ENCODE measurements at regions not wholly inside any gene's neighbourhood (a gene's known extent, or its start where the extent isn't known, plus 50 kb on each side); places are given as distances from the start of the nearest gene placed in this dataset.

DNA sequence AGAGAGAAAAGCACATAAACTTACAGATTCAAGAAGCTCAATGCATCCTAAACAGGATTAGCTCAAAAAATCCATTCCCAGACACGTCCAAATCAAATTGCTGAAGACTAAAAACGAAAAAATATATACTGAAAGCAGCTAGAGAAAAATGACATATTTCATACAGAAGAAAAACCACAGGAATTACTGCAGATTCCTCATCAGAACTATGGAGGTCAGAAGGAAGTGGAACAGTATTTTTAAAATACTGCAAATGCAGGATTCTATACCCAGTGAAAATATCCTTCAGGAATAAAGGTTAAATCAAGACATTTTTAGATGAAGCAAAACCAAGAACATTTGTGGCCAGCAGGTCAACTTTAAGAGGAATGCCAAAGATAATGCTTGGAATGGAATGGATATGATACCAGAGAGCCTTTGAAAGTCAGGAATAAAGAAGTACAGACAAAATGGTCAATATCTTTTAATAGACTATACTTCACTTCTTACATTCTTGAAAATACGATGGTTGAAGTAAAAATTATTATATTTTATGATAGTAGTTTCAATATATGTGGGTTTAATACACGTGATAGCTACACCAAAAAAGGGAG, 352.9 kb downstream of the CTTN start:
- Histone ChIP-seq H3K36me3 (ENCODE audit: control insufficient read depth in 4 of 4, insufficient read depth in 4 of 4, low read length in 4 of 4) (peaks cover 0 to 2% (median 0%) of the 10 kb centered on the region in 4 donors), H3K9ac (ENCODE audit: insufficient read depth in 1 of 2, low read length in 2 of 2) (no peak overlapping the region), H3K9me3 (ENCODE audit: control insufficient read depth in 4 of 4, insufficient read depth in 3 of 4, low read length in 3 of 4) (peaks cover 0 to 10% (median 7%) of the 10 kb centered on the region in 4 donors), H3K27me3 (ENCODE audit: control insufficient read depth in 3 of 3, insufficient read depth in 3 of 3, low read length in 2 of 3) (no peaks in the 10 kb centered on the region), H3K4me1 (ENCODE audit: control insufficient read depth in 5 of 5, insufficient read depth in 5 of 5, low read length in 5 of 5) (peaks cover 0 to 3% (median 0%) of the 10 kb centered on the region in 5 donors), H3K4me3 (no peak overlapping the region), H3K27ac (ENCODE audit: low read depth in 1 of 2, low read length in 1 of 2) (no peak overlapping the region)
- 79 to 82% methylated on average over 4 of the region's 4 CpGs for WGBS, 2 donors
- no peak for TF ChIP-seq CTCF (IDR thresholded peaks at IDR 0.05; ENCODE audit: control extremely low read depth, extremely low read depth)
- no peak for DNase-seq
- ATAC-seq (ENCODE audit: insufficient read depth, low FRiP score), result no peak

- no peak overlapping the region for H3K9ac ChIP-seq (ENCODE audit: insufficient read depth in 1 of 2, low read length in 2 of 2)
- WGBS, 2 donors, result 19 to 22% methylated on average over 37 of the region's 37 CpGs
- H3K36me3 ChIP-seq (ENCODE audit: control insufficient read depth in 4 of 4, insufficient read depth in 4 of 4, low read length in 4 of 4), result no peaks in the 10 kb centered on the region
- DNase-seq (peak; percentile 66 to 85 (median 76)), ATAC-seq (ENCODE audit: insufficient read depth, low FRiP score) (peak; percentile 83)
- H3K9me3 ChIP-seq (ENCODE audit: control insufficient read depth in 4 of 4, insufficient read depth in 3 of 4, low read length in 3 of 4), result peaks cover 0 to 5% (median 2%) of the 10 kb centered on the region in 4 donors
- H3K27ac ChIP-seq (ENCODE audit: low read depth in 1 of 2, low read length in 1 of 2), result no peak overlapping the region
- H3K27me3 ChIP-seq (ENCODE audit: control insufficient read depth in 3 of 3, insufficient read depth in 3 of 3, low read length in 2 of 3), result no peaks in the 10 kb centered on the region
- H3K4me1 ChIP-seq (ENCODE audit: control insufficient read depth in 5 of 5, insufficient read depth in 5 of 5, low read length in 5 of 5), result peaks cover 0 to 3% (median 0%) of the 10 kb centered on the region in 5 donors
- peak; percentile 91 for TF ChIP-seq CTCF (IDR thresholded peaks at IDR 0.05; ENCODE audit: control extremely low read depth, extremely low read depth)
- H3K4me3 ChIP-seq, result no peak overlapping the region
Observed at GRCh38 chr11:70755410-70756158, 357.3 kb downstream of the CTTN start.

GRCh38 chr11:70756341-70756740, 358.0 kb downstream of the CTTN start:
- H3K27me3 ChIP-seq (ENCODE audit: control insufficient read depth in 3 of 3, insufficient read depth in 3 of 3, low read length in 2 of 3), result no peaks in the 10 kb centered on the region
- DNase-seq (no peak), ATAC-seq (ENCODE audit: insufficient read depth, low FRiP score) (no peak)
- H3K9me3 ChIP-seq (ENCODE audit: control insufficient read depth in 4 of 4, insufficient read depth in 3 of 4, low read length in 3 of 4), result peaks cover 0 to 7% (median under 1%) of the 10 kb centered on the region in 4 donors
- H3K36me3 ChIP-seq (ENCODE audit: control insufficient read depth in 4 of 4, insufficient read depth in 4 of 4, low read length in 4 of 4), result no peaks in the 10 kb centered on the region
- H3K4me1 ChIP-seq (ENCODE audit: control insufficient read depth in 5 of 5, insufficient read depth in 5 of 5, low read length in 5 of 5), result peaks cover 0 to 3% (median 0%) of the 10 kb centered on the region in 5 donors
- H3K9ac ChIP-seq (ENCODE audit: insufficient read depth in 1 of 2, low read length in 2 of 2), result no peak overlapping the region
- no peak overlapping the region for H3K4me3 ChIP-seq
- no peak overlapping the region for H3K27ac ChIP-seq (ENCODE audit: low read depth in 1 of 2, low read length in 1 of 2)
- no peak for TF ChIP-seq CTCF (IDR thresholded peaks at IDR 0.05; ENCODE audit: control extremely low read depth, extremely low read depth)
- 86 to 95% methylated on average over 8 of the region's 8 CpGs for WGBS, 2 donors

Measured in lung (tissue), 11 donors.